Hepatocyte (in vitro differentiated cells): ENCODE measurements at regions not wholly inside any gene's neighbourhood (a gene's known extent, or its start where the extent isn't known, plus 50 kb on each side); places are given as distances from the start of the nearest gene placed in this dataset.
"Not testable (repeated sequence)": the region's sequence is repeated elsewhere in the genome, so short reads cannot be mapped to it uniquely, and the experiment has no call there.

Experiments
- EZH2 ChIP-seq: fragments of 200-600 bp; sonication (generic); IDR thresholded peaks from 2 replicates; pipeline ENCODE4 v1.6.1; 2016; ENCODE audit warnings: antibody characterized with exemption, mild to moderate bottlenecking, borderline replicate concordance
- TF ChIP-seq, protein P1 (sequence below): fragments of 200-600 bp; sonication (generic); IDR thresholded peaks from 2 replicates; pipeline ENCODE4 v1.5.1; 2016; ENCODE audit warnings: antibody characterized with exemption, mild to moderate bottlenecking; ENCODE audit not compliant: poor library complexity

DNA sequence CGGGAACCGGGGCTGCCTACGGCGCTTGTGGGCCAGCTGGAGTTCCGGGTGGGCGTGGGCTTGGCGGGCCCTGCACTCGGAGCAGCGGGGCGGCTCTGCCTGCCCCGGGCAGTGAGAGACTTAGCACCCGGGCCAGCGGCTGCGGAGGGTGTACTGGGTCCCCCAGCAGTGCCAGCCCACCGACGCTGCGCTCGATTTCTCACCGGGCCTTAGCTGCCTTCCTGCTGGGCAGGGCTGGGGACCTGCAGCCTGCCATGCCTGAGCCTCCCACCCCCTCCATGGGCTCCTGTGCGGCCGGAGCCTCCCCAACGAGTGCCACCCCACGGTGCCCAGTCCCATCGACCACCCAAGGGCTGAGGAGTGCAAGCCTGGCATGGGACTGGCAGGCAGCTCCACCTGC is 72.8 kb upstream of the SSBP2 start:
- not testable (repeated sequence) for TF ChIP-seq EZH2
- TF ChIP-seq, protein P1, sequence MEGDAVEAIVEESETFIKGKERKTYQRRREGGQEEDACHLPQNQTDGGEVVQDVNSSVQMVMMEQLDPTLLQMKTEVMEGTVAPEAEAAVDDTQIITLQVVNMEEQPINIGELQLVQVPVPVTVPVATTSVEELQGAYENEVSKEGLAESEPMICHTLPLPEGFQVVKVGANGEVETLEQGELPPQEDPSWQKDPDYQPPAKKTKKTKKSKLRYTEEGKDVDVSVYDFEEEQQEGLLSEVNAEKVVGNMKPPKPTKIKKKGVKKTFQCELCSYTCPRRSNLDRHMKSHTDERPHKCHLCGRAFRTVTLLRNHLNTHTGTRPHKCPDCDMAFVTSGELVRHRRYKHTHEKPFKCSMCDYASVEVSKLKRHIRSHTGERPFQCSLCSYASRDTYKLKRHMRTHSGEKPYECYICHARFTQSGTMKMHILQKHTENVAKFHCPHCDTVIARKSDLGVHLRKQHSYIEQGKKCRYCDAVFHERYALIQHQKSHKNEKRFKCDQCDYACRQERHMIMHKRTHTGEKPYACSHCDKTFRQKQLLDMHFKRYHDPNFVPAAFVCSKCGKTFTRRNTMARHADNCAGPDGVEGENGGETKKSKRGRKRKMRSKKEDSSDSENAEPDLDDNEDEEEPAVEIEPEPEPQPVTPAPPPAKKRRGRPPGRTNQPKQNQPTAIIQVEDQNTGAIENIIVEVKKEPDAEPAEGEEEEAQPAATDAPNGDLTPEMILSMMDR, result not testable (repeated sequence)
